ENCODE measurements at regions not wholly inside any gene's neighbourhood (a gene's known extent, or its start where the extent isn't known, plus 50 kb on each side); places are given as distances from the start of the nearest gene placed in this dataset.

DNA sequence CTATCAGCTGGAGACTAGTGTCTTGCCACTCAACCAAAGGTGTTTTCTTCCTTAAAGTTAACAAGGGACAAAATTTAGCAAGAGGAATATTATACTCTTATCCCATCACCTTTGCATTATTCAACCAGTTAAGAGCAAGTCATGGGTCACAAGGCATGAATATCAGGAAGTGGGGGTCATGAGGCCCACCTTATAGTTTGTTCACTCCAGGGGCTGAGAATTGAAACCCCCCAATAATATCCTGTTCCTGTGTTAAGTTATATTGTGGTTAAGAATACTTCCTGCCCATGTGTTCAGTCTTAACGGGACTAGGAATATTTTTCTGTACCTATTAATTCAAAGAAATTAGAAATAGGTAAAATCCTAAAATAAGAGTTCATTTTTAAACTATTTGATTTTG lies 239.7 kb downstream of the S1PR1 start:
- intact Hi-C loops (cut with DNase I; ENCODE audit: low total_unique reads): no loop called here
- WGBS, 5 donors: 5 to 16% (median 13%) methylated on average over 1 of the region's 1 CpG
- Histone ChIP-seq H3K9me3 (peaks cover 0 to 18% (median 16%) of the 10 kb centered on the region in 8 donors), H3K36me3 (no peaks in the 10 kb centered on the region), H3K4me1 (no peaks in the 10 kb centered on the region), H3K27ac (no peak overlapping the region), H3K4me3 (no peak overlapping the region), H3K27me3 (replicated peaks in 1 of 7) (no peaks in the 10 kb centered on the region)
- TF ChIP-seq CTCF (IDR thresholded peaks at IDR 0.05 in 8 of 11, conservative IDR thresholded peaks at IDR 0.05 in 3 of 11): no peak
- TF ChIP-seq POLR2A (IDR thresholded peaks at IDR 0.05): no peak
- no peak for TF ChIP-seq POLR2AphosphoS5 (IDR thresholded peaks at IDR 0.05)
- DNase-seq: no peak

- H3K27me3 ChIP-seq (replicated peaks in 1 of 7): no peaks in the 10 kb centered on the region
- TF ChIP-seq POLR2AphosphoS5 (IDR thresholded peaks at IDR 0.05) (no peak), CTCF (IDR thresholded peaks at IDR 0.05 in 8 of 11, conservative IDR thresholded peaks at IDR 0.05 in 3 of 11) (no peak), POLR2A (IDR thresholded peaks at IDR 0.05) (no peak)
- H3K4me1 ChIP-seq: no peaks in the 10 kb centered on the region
- no peaks in the 10 kb centered on the region for H3K9me3 ChIP-seq
- no peak for DNase-seq
- intact Hi-C loops (cut with DNase I; ENCODE audit: low total_unique reads): no loop called here
- no peaks in the 10 kb centered on the region for H3K36me3 ChIP-seq
- no peak overlapping the region for H3K27ac ChIP-seq
- H3K4me3 ChIP-seq: no peak overlapping the region
These were observed 243.1 kb downstream of the S1PR1 start for GRCh38 chr1:101479945-101480344.

GRCh38 chr1:101482306-101482705 lies 245.5 kb downstream of the S1PR1 start:
- Histone ChIP-seq H3K4me1 (no peaks in the 10 kb centered on the region), H3K4me3 (no peak overlapping the region), H3K27me3 (replicated peaks in 1 of 7) (no peaks in the 10 kb centered on the region), H3K27ac (no peak overlapping the region), H3K9me3 (no peaks in the 10 kb centered on the region), H3K36me3 (no peaks in the 10 kb centered on the region)
- no peak for DNase-seq
- intact Hi-C loops (cut with DNase I; ENCODE audit: low total_unique reads): no loop called here
- WGBS, 5 donors: 71 to 83% (median 72%) methylated on average over 4 of the region's 4 CpGs
- TF ChIP-seq CTCF (IDR thresholded peaks at IDR 0.05 in 8 of 11, conservative IDR thresholded peaks at IDR 0.05 in 3 of 11): no peak
- TF ChIP-seq POLR2AphosphoS5 (IDR thresholded peaks at IDR 0.05): no peak
- TF ChIP-seq POLR2A (IDR thresholded peaks at IDR 0.05): no peak

DNA sequence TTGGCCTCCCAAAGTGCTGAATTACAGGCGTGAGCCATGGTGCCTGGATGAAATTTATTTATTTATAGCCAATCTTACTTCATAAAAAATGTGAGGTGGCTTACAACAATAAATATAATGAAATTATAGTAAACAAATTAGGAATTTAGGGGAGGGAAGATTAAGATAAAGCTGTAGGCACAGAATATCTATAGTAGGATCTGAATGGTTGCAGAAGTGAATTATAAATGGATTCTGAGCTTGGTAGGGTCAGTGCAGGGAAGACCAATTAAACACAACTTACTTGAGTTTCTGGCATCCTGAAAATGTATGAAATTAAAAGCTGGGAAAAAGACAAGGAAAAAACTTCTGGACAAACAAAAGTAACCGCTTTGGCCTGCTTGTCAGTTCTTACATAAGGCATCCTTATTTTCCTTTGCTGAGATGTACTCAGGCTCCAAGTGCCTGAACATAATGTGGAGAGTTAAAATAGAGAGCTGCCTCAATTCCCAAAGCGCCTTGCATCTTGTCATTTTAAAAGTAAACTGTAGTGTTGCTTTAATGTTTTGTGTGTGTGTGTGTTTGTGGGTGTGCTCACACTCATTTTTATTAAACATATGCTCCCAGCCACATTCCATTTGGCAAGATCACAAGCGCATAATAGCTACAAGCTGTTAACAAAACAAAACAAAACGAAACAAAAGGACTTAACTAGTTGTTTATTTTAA lies 247.3 kb downstream of the S1PR1 start:
- no peak overlapping the region for H3K4me3 ChIP-seq
- no peak overlapping the region for H3K27ac ChIP-seq
- WGBS, 5 donors: 77 to 89% (median 80%) methylated on average over 5 of the region's 5 CpGs
- TF ChIP-seq POLR2A (IDR thresholded peaks at IDR 0.05) (no peak), POLR2AphosphoS5 (IDR thresholded peaks at IDR 0.05) (no peak), CTCF (IDR thresholded peaks at IDR 0.05 in 8 of 11, conservative IDR thresholded peaks at IDR 0.05 in 3 of 11) (no peak)
- intact Hi-C loops (cut with DNase I; ENCODE audit: low total_unique reads): no loop called here
- no peak for DNase-seq
- peaks cover 0 to 3% (median 2%) of the 10 kb centered on the region in 8 donors for H3K9me3 ChIP-seq
- H3K27me3 ChIP-seq (replicated peaks in 1 of 7): no peaks in the 10 kb centered on the region
- no peaks in the 10 kb centered on the region for H3K4me1 ChIP-seq
- no peaks in the 10 kb centered on the region for H3K36me3 ChIP-seq
